HG02970 (cell line): ENCODE measurements at regions not wholly inside any gene's neighbourhood (a gene's known extent, or its start where the extent isn't known, plus 50 kb on each side); places are given as distances from the start of the nearest gene placed in this dataset.

Source experiments
- ATAC-seq: cut with Tn5 transposase; IDR thresholded peaks from one replicate; pipeline ENCODE4 v1.9.1; 2021; ENCODE audit warnings: mild to moderate bottlenecking, moderate library complexity, moderate number of reproducible peaks; ENCODE audit not compliant: unreplicated experiment, low FRiP score

DNA sequence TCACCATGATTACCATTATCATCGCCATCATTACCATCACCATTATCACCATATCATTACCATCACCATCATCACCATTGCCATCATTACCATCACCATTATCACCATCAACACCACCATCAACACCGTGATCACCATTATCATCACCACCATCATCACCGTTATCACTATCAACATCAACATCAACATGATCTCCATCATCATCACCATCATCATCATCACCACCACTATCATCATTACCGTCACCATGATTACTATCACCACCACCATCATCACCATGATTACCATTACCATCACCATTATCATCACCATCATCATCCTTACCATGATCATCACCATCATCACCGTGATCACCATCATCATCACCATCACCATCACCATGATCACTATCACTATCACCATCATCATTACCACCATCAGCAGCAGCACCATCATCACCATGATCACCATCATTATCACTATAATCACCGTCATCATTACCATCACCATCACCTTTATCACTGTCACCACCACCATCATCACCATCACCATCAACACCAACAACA, 753.7 kb downstream of the BRD1 start:
- no peak for ATAC-seq

DNA sequence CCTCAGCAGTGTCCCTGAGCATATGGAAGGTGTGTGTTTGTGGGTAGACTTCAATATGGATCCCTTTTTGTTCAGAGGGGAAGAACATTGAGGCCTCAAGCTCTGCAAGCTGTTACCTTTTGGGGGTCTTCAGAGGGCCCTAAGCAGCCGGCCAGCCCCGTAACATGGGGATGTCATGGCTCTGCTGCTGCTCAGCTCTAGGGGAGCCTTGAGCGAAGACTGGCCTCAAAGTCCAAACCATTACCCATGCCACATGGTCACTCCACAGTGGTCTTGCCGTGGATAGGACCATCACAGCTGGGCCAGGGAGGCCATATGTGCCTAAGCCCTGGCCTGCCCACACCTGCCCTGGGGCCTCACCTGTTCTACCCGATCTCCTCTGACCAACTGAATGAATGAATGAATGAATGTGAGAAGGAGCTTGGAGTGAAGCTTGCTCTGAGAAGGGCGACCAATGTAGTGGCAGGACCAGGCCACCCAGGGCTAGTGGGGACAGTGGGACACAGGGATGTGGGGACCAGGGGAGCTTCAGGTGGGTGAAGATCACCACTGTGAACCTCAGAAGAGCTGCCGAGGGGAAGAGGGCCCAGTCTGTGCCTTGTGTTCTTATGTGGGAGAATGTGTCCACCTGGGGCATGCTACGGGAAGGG, 754.6 kb downstream of the BRD1 start:
- no peak for ATAC-seq

DNA sequence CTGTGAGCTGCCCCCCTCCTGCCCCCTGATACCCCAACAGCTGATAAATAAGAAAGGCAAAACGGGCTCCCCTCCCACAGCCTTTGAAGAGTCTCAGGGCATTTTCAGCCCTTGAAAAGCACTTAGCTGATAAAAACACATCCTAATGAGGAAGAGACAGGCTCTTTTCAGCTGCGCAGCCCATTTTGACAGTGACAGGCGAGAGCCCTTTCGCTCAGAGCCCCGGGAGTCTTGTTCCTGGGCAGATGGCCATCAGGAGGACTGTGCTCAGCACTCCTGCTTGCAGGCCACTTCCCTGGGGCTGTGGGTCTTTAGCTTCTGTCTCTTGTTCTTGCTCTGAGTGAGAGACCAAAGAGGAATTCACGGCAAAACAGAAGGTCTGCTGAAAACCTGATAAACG, 757.2 kb downstream of the BRD1 start:
- ATAC-seq, result no peak

DNA sequence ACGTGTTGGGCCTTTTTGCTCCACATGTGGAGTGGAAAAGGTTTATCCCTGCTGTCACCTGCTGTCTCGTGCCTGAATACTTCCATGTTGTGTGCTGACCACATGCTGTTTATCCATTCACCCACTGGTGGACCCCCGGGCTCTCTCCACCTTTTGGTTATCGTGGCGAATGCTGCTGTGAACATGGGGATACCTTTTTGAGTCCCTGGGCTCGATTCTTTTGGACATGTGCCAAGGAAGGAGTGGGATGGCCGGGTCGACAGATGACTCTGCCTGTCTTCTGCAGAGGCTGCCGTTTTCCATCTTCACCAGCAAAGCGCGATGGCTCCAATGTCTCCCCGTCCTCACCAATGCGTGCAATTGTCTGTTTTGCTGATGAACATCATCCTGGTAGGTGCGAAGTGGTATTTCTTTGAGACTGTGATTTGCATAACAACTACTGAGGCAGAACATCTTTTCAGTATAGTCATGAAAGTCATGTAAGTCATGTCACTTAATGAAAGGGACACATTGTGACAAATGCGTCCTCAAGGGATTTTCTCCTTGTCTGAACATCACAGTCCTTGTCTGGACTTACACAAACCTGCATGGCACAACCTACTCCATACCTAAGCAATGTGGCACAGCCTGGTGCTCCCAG, 758.7 kb downstream of the BRD1 start:
- ATAC-seq, result no peak

DNA sequence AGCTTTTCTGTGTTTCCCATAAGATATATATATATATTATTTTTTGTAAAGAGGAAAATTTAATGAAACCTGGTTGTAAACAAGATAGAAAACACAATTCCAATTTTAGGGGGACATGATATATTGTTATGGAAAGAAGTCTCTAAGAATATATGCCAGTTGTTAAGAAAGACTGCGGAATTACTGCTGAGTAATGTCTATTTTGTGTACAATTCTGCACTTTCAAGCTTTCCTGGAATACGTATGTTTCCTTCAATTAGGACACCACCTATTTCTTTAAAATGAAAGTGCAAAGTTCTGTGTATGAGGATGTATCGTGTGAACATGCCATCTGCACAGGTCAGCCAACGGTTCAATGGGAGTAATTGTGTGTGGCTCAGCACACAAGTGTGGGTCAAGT, 760.2 kb downstream of the BRD1 start:
- ATAC-seq, result no peak

DNA sequence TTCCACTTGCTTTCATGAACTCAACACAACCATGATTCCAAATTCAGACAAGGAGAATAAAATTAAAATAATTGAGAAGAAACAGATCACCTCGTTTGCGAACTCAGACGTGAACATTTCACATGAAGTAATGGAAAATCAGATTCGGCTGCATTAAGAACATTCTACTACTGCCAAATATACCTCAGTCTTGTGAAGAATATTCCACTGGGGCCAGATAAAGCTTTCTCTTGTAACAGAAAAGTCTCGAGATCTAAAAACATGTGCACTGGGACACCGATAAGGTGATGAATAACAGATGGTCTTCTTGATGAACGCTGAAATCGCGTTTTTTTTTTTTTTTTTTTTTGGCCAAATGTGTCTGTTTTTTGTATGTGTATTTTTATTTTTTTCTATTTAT, 761.1 kb downstream of the BRD1 start:
- ATAC-seq, result no peak

DNA sequence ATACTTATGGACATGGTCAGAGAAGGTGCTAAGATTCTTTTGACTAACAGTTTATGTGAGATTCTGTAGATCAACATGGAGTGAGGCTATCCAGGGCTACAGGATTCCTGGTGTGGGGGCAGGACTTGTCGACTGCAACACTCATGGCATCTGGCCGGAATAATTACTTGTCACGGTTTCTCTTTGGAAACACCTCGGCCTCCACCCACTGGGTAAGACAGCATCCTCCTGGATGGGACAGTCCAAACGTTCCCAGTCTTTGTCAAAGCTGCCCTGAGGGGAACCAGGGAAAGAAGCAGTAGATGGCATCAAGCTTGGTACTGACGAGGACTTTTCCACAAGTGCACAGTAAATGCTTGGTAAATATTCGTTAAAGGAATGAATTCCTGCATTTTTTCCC, 762.8 kb downstream of the BRD1 start:
- ATAC-seq, result no peak

DNA sequence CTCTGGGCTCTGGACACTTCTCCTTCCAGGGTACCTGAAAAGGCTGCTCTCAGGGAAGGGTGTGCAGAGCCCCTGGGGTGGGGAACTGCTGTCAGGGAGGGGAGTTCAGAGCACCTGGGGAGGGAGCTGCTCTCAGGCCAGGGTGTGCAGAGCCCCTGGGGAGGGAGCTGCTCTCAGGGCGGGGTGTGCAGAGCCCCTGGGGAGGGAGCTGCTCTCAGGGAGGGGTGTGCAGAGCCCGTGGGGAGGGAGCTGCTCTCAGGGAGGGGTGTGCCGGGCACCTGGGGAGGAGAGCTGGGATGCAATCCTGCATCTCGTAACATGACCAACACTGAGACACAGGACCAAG, 764.2 kb downstream of the BRD1 start:
- no peak for ATAC-seq

DNA sequence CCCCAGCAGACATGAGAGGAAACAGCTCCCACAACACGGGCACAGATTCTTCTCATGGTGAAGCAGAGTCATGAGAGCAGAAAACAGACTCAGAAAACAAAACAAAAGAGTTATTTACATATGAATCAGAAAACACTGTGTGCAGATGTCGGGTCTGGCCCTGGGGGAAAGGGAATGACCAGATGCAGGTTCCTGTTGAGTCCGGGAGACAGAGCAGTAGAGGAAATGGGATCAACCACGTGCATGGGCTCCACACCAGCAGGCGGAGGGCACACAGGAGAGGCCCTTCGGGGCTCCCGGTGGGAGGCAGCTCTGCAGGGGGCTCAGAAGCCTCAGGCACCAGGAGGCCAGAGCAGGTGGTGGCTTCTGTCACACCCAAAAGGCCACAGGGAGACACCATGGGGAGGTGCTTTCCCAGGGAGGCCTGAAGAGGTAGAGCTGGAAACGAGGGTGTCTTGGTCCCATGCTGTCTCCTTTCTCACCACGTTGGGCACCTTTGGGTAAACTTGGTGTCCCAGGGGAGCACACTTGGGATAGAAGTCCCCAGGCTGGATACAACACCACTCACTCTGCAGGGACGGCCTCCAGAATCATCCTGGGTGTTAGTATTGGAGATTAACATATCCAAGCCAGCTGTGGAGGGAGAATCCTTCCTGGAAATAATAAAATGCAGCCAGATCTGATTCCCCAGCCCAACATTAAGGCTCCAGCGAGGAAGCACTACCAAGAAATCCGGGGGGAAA, 764.7 kb downstream of the BRD1 start:
- ATAC-seq, result no peak

DNA sequence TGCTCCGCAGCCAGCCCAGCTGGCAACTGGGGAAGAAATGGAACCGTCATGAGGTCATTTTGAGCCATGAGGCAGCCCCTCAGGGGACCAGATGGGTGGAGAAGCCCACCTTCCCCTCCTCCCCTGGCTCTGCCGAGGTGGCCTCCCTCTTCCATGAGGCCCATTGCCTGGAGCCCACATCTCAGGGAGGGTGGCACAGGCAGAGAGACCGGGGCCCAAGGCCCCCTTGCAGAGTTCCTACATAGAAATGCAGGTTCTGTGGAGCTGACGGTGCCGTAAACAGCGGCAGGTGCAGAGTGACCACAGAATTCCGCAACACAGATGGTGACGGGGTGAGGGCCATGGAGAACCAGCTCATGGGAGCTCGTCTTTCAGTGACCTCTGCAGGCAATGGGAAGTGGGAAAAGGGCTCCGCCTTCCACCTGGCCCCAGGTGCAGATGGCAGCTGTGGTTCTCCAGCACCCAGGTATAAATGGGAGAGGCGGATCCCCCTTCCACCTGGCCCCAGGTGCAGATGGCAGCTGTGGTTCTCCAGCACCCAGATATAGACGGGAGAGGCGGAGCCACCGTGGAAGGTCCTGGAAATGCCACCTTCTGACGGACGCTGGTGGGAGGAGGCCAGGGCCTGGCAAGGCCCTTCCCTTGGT, 765.4 kb downstream of the BRD1 start:
- no peak for ATAC-seq

DNA sequence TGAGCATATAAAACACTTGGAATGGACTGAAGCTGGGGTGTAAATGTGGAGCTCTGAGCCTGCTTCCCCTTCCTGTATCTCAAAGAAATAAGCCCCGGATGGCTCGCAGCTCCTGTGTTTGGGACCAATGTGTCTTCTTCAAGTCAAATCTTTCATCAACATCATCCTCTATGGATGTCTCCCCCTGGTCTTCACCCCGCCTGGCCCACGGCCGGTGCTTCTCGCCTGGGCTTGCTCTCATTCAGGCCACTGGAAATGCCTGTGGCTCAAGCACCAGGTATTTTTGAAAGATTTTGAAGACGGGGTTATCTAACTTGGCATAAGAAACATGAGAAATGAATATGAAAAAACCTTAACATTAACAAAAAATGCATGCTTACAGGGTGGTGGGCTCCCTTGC, 769.8 kb downstream of the BRD1 start:
- ATAC-seq, result no peak

DNA sequence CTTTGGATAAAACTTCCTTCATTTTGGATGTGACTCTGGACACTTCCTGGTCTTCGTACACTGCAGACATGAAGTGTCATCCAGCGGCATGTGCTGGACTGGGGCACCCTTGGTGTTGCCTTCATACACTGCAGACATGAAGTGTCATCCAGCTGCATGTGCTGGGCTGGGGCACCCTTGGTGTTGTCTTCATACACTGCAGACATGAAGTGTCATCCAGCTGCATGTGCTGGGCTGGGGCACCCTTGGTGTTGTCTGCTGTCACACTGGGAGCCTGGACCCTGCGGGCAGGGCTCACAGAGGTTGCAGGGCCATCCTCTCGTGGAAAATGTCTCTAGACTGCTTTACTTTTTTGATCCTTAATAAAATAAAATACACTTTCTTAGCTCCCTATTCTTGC, 771.4 kb downstream of the BRD1 start:
- ATAC-seq, result no peak

DNA sequence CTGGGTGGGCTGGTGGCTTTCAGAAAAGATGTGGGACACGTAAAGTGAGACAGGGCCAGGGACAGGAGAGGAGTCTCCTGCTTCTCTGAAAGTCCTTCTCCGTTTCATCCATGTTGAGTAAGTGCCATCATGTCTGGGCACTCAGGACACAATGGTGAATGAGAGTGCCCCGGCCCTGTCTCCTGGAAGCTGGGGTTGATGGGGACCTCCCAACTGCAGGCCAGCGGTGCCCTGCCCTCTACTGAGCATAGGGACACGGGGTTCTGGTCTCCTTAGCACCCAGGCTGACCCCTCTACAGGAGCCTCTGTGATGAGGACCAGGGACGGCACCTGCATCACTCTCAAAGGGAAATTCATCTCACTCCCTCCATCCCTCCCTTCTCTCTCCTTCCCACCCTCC, 772.3 kb downstream of the BRD1 start:
- no peak for ATAC-seq

DNA sequence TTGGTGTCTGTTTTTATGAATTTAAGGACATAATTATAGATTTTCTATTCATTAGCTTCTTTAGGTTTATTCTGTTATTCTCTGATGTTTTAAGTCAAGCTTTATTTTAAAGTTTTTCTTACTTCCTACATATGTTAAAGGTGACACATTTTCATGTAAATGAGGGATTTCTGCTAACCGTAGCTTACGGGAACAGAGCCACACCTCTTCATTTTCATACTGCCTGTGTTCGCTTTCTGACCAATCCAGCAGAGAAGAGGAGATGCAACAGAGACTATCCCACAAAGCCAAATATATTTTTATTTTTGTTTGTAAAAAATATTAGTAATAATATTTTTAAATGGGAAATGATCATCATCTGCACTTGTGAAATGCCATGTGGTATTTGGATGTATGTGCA, 774.1 kb downstream of the BRD1 start:
- no peak for ATAC-seq

DNA sequence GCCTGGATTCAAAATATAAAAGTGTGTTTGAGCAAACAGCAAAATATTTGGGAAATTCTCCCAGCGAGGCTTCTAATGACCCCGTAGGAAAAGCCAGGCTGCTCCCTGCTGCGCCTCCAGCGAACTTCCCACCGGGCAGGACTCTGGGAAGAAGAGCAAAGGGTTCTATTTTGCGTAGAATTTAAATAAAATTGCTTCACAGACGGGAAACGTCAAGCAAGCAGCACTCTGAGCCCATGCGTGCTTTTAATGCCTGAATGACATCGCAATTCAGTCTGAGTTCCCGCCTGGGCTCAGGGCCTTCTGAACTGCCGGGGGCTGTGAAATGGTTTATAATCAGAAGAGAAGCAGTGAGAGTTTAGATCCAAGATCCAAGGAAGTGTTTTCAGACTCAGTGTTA, 775.1 kb downstream of the BRD1 start:
- no peak for ATAC-seq

DNA sequence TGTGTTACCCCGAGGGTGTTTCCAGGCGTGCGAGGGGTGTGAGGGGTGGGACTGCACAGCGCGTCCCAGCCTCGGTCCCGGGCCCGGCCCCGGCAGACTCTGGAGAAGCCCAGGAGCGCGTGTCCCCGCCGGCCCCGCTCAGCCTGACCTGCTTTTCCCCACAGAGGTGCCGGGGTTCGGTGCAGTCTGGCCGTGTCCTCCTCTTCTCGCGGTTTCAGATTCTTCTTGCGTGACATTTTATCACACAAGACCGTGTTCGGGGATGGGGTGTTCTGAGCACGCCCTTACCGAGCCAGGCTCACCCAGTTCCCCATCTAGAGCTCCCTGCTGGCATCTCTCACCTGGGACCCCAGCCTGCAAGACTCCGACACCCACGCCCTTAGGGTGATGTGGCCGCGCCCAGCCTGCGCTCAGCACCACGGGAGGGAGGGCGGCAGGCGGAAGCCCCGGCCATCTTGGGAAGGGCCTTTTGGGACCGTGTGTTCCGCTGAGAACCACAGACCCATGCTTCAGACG, 775.6 kb downstream of the BRD1 start:
- no peak for ATAC-seq

DNA sequence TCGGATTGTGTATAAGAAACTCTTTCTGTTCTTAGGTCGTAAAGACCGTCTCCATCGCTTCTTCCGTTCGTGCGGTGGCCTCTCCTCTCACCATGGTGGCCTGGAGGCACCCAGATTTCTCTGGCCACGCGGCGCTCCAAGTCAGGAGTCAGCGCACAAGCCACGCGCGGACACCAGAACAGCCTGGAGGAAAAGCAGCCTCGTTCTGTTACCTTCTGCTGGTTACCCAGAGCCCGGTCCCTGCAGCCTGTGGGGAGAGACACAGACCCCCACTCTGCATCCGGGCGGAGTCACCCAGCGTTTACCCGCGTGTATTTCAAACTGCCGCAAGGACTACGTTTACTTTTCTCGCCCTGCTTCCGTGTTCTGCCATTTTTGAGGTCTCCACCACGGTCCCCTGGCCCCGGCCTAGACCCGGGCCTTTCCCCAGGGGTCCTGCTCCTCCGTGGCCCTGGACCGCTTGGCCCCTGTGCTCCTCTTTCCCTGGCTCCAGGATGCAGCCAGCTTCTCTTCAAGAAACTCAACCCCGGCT, 776.1 kb downstream of the BRD1 start:
- no peak for ATAC-seq

DNA sequence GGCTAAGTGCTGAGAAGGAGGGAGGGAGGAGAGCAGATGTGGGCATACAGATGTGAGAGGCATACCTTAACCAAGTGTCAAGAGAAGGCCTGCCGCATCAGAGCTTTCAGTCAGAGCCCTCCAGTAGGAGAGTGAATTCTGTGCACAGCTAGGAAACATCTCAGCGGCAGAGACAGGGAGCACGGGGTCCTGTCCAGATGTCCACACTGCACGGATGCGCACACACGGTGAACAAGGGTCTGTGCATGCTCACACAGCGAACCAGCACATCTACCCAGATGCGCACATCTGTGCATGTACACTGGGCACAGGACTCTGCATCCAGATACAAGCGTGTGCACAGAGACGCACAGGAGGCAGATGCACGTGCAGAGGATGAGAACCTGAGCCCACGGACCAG, 778.0 kb downstream of the BRD1 start:
- ATAC-seq, result no peak

DNA sequence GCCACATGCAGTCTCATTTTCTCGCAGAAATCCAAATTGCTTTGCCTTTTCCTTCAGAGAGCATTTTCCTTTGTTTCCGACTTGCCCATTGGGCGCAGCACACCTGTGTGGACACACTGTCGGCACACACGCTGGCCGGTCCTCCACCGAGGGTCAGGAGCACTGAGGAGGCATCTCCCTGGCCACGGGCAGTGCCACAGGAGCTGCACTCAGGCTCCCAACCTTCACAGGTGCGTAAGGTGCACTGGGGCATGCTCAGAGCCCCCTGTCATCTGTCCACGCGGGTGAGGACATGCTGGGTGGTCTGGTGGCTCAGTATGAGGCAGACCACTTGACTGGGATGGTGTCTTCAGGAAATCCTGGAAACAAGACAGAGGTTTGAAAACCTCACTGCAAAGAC, 779.1 kb downstream of the BRD1 start:
- no peak for ATAC-seq

DNA sequence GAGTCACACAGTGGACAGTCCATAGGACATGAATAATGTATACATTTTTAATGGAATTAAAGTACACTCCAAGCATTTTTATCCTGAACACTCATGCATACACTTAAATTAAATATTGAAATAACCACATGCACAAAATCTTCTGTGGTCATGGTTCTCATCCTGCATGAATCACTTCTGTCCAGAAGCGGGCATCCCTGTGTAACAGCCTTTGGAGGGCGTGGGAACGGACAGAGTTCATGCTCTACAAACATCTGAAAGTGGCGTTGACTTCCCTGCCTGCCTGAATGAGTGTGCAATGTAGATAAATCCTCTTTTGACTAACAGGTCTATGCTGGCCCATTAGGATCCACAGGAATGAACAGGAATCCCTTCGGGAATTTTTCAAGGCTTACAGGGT, 780.2 kb downstream of the BRD1 start:
- ATAC-seq, result no peak
